ENCODE measurements at regions not wholly inside any gene's neighbourhood (a gene's known extent, or its start where the extent isn't known, plus 50 kb on each side); places are given as distances from the start of the nearest gene placed in this dataset.

- H3K27me3 ChIP-seq (ENCODE audit: insufficient read depth, low read depth) = no peaks in the 10 kb centered on the region
- no peak for TF ChIP-seq EZH2 (IDR thresholded peaks at IDR 0.05; ENCODE audit: low read depth)
- TF ChIP-seq, protein P1, sequence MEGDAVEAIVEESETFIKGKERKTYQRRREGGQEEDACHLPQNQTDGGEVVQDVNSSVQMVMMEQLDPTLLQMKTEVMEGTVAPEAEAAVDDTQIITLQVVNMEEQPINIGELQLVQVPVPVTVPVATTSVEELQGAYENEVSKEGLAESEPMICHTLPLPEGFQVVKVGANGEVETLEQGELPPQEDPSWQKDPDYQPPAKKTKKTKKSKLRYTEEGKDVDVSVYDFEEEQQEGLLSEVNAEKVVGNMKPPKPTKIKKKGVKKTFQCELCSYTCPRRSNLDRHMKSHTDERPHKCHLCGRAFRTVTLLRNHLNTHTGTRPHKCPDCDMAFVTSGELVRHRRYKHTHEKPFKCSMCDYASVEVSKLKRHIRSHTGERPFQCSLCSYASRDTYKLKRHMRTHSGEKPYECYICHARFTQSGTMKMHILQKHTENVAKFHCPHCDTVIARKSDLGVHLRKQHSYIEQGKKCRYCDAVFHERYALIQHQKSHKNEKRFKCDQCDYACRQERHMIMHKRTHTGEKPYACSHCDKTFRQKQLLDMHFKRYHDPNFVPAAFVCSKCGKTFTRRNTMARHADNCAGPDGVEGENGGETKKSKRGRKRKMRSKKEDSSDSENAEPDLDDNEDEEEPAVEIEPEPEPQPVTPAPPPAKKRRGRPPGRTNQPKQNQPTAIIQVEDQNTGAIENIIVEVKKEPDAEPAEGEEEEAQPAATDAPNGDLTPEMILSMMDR (conservative IDR thresholded peaks at IDR 0.05) = no peak
- no TSS peak for BruUV-seq (replicated peaks)
- ChIA-PET CTCF (no interaction called here), POLR2A (ENCODE audit: unreplicated experiment) (no interaction called here)
- no peak overlapping the region for H3K27ac ChIP-seq
- no peaks in the 10 kb centered on the region for H3K9me2 ChIP-seq (ENCODE audit: insufficient read depth)
- H3K9me3 ChIP-seq (ENCODE audit: insufficient read depth, low read depth) = no peaks in the 10 kb centered on the region
- no peaks in the 10 kb centered on the region for H4K20me1 ChIP-seq (ENCODE audit: insufficient read depth)
- no peaks in the 10 kb centered on the region for H3K4me1 ChIP-seq (replicated peaks; ENCODE audit: insufficient read depth)
- no peaks in the 10 kb centered on the region for H3K36me3 ChIP-seq (ENCODE audit: low read depth)
- H2AFZ ChIP-seq = no peak overlapping the region
- no peak overlapping the region for H3K4me3 ChIP-seq
- H3K79me2 ChIP-seq (ENCODE audit: low read depth) = no peaks in the 10 kb centered on the region
- DNase-seq = no peak
- no peak overlapping the region for H3K4me2 ChIP-seq
- H3F3A ChIP-seq (ENCODE audit: insufficient read depth, low read depth) = no peaks in the 10 kb centered on the region
- intact Hi-C loops (cut with micrococcal nuclease; ENCODE audit: unreplicated experiment) = loop anchor here (2.0 to 10.0 kb wide), 3 partner anchors 140 to 1510 kb away; no protein-coding TSS in a partner anchor
Observed at GRCh38 chr6:24064832-24065231, 61.2 kb upstream of the NRSN1 start.

GRCh38 chr6:24069526-24069925 is 56.5 kb upstream of the NRSN1 start:
- Histone ChIP-seq H3K27me3 (ENCODE audit: insufficient read depth, low read depth) (no peaks in the 10 kb centered on the region), H2AFZ (no peak overlapping the region), H3K4me2 (no peak overlapping the region), H3K4me1 (replicated peaks; ENCODE audit: insufficient read depth) (no peaks in the 10 kb centered on the region), H3K4me3 (no peak overlapping the region), H4K20me1 (ENCODE audit: insufficient read depth) (no peaks in the 10 kb centered on the region), H3K79me2 (ENCODE audit: low read depth) (no peaks in the 10 kb centered on the region), H3K9me2 (ENCODE audit: insufficient read depth) (no peaks in the 10 kb centered on the region), H3K36me3 (ENCODE audit: low read depth) (no peaks in the 10 kb centered on the region), H3K9me3 (ENCODE audit: insufficient read depth, low read depth) (no peaks in the 10 kb centered on the region), H3F3A (ENCODE audit: insufficient read depth, low read depth) (no peaks in the 10 kb centered on the region), H3K27ac (no peak overlapping the region)
- CTCF ChIA-PET = no interaction called here
- intact Hi-C loops (cut with micrococcal nuclease; ENCODE audit: unreplicated experiment) = loop anchor here (10.0 kb wide), 2 partner anchors 135 to 1505 kb away; no protein-coding TSS in a partner anchor
- POLR2A ChIA-PET (ENCODE audit: unreplicated experiment) = no interaction called here
- TF ChIP-seq EZH2 (IDR thresholded peaks at IDR 0.05; ENCODE audit: low read depth) = no peak
- TF ChIP-seq, protein P1 (conservative IDR thresholded peaks at IDR 0.05) = no peak
- DNase-seq = no peak
- BruUV-seq (replicated peaks) = no TSS peak

- DNase-seq = no peak
- intact Hi-C loops (cut with micrococcal nuclease; ENCODE audit: unreplicated experiment) = no loop called here
- Histone ChIP-seq H3K9me2 (ENCODE audit: insufficient read depth) (no peaks in the 10 kb centered on the region), H3K9me3 (ENCODE audit: insufficient read depth, low read depth) (no peaks in the 10 kb centered on the region), H3K79me2 (ENCODE audit: low read depth) (no peaks in the 10 kb centered on the region), H3K36me3 (ENCODE audit: low read depth) (no peaks in the 10 kb centered on the region), H3K27me3 (ENCODE audit: insufficient read depth, low read depth) (no peaks in the 10 kb centered on the region), H3K27ac (no peak overlapping the region), H3K4me1 (replicated peaks; ENCODE audit: insufficient read depth) (no peaks in the 10 kb centered on the region), H3F3A (ENCODE audit: insufficient read depth, low read depth) (no peaks in the 10 kb centered on the region), H2AFZ (0 out of 2 replicates have a peak overlapping the region, but pooled peaks have one; percentile 49), H3K4me2 (peak overlapping the region; percentile 35; the same call in 1 of the 2 replicates), H4K20me1 (ENCODE audit: insufficient read depth) (no peaks in the 10 kb centered on the region), H3K4me3 (no peak overlapping the region)
- CTCF ChIA-PET = interaction anchor here (0.5 kb wide), 1 partner anchor 1260 kb away, joined by 3 read pairs; no protein-coding TSS in a partner anchor
- no TSS peak for BruUV-seq (replicated peaks)
- POLR2A ChIA-PET (ENCODE audit: unreplicated experiment) = no interaction called here
- TF ChIP-seq, protein P1 (conservative IDR thresholded peaks at IDR 0.05) = no peak
- TF ChIP-seq EZH2 (IDR thresholded peaks at IDR 0.05; ENCODE audit: low read depth) = no peak
Observed at GRCh38 chr6:24072038-24072746, 53.8 kb upstream of the NRSN1 start.
